ENCODE measurements at regions not wholly inside any gene's neighbourhood (a gene's known extent, or its start where the extent isn't known, plus 50 kb on each side); places are given as distances from the start of the nearest gene placed in this dataset.
"Not testable (repeated sequence)": the region's sequence is repeated elsewhere in the genome, so short reads cannot be mapped to it uniquely, and the experiment has no call there.

DNA sequence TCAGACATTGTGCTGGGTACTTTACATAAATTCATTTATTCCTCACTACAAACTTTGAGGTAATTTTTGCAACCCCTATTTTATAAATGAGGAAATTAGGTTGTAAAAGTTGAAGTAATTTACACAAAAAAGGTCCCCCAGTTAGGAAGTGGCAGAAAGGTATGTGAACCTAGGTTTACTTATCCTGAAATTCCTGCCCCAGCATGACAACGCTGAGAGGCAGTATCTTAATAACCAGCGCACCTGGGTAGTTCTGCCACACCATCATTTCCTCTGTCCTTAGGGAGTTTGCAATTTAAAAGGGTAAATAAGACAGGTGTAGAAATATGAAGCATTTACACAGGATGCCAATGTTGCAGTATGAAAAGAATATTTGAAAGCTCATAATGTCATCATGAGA lies 102.9 kb upstream of the NBPF8 start:
- not testable (repeated sequence) for H3F3A ChIP-seq (ENCODE audit: insufficient read depth, low read length); H3K9me3 ChIP-seq (ENCODE audit: low read length); H2AFZ ChIP-seq (ENCODE audit: low read length); H3K4me2 ChIP-seq (ENCODE audit: low read length); H3K9ac ChIP-seq (ENCODE audit: low read length); H3K27ac ChIP-seq (ENCODE audit: low read depth, low read length, poor library complexity, severe bottlenecking); H3K9me2 ChIP-seq (ENCODE audit: low read depth, low read length); H4K20me1 ChIP-seq (ENCODE audit: insufficient read depth, low read length); H3K36me3 ChIP-seq (ENCODE audit: insufficient read depth, low read length); H3K79me2 ChIP-seq (ENCODE audit: insufficient read depth, low read length); H3K4me1 ChIP-seq (ENCODE audit: insufficient read depth, low read length, severe bottlenecking); H3K4me3 ChIP-seq (ENCODE audit: low read depth, low read length, poor library complexity, severe bottlenecking); H3K27me3 ChIP-seq (ENCODE audit: insufficient read depth, low read length)

DNA sequence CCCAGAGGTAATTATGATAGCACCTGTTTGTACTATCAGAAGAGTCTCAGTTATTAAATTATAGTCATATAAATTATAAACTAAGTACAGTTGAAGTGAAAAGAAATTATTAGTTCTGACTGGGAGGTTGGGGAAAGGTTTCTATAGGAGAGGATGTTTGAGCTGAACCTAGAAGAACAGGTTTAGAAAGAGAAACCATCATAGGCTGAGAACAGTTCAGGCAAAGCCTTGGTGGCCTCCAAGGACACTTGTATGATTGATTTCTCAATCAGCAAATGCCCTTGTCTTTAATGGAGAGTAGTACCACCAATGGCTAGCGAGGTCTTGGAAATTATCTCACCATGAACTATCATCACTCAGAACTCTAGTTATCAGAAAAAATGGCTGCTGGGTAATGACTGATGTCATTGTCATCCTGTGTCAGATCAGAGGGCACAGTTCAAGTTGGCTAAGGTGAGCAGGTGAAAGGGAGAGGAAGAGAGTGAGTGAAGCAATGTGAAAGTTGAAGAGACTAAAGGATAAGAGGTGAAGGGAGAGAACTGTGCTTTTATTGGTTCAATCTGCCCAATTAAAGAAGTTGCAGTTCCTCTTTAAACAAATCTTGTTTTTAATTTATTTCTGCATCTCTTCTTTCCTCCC lies 105.8 kb upstream of the NBPF8 start:
- H3K9me2 ChIP-seq (ENCODE audit: low read depth, low read length); H3K27ac ChIP-seq (ENCODE audit: low read depth, low read length, poor library complexity, severe bottlenecking); H3K36me3 ChIP-seq (ENCODE audit: insufficient read depth, low read length); H3K9me3 ChIP-seq (ENCODE audit: low read length); H3F3A ChIP-seq (ENCODE audit: insufficient read depth, low read length); H3K27me3 ChIP-seq (ENCODE audit: insufficient read depth, low read length); H2AFZ ChIP-seq (ENCODE audit: low read length); H3K79me2 ChIP-seq (ENCODE audit: insufficient read depth, low read length); H3K4me3 ChIP-seq (ENCODE audit: low read depth, low read length, poor library complexity, severe bottlenecking); H4K20me1 ChIP-seq (ENCODE audit: insufficient read depth, low read length); H3K9ac ChIP-seq (ENCODE audit: low read length); H3K4me2 ChIP-seq (ENCODE audit: low read length); H3K4me1 ChIP-seq (ENCODE audit: insufficient read depth, low read length, severe bottlenecking): not testable (repeated sequence)

DNA sequence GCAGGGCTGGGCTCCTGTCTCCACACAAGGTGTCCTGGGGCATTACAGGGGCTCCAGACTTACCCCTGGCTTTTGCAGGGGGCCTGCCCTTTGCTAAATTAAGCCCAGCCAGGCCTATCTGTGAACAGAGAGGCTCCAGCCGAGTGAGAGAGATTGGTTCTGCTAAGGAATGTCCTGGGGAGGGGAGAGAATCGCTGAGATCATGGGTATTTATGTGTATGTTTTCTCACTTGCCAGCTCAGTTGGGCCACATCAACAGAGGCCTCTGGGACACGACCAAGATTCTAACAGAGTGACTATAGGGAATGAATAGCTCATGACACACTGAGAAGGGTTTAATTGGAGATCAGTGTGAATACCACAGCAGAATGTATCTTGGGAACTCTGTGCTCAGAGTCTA lies 109.8 kb upstream of the NBPF8 start:
- H3K27me3 ChIP-seq (ENCODE audit: insufficient read depth, low read length); H3K4me3 ChIP-seq (ENCODE audit: low read depth, low read length, poor library complexity, severe bottlenecking); H3K79me2 ChIP-seq (ENCODE audit: insufficient read depth, low read length); H3K36me3 ChIP-seq (ENCODE audit: insufficient read depth, low read length); H3F3A ChIP-seq (ENCODE audit: insufficient read depth, low read length); H3K27ac ChIP-seq (ENCODE audit: low read depth, low read length, poor library complexity, severe bottlenecking); H4K20me1 ChIP-seq (ENCODE audit: insufficient read depth, low read length); H2AFZ ChIP-seq (ENCODE audit: low read length); H3K9me3 ChIP-seq (ENCODE audit: low read length); H3K4me2 ChIP-seq (ENCODE audit: low read length); H3K4me1 ChIP-seq (ENCODE audit: insufficient read depth, low read length, severe bottlenecking); H3K9me2 ChIP-seq (ENCODE audit: low read depth, low read length); H3K9ac ChIP-seq (ENCODE audit: low read length): not testable (repeated sequence)

DNA sequence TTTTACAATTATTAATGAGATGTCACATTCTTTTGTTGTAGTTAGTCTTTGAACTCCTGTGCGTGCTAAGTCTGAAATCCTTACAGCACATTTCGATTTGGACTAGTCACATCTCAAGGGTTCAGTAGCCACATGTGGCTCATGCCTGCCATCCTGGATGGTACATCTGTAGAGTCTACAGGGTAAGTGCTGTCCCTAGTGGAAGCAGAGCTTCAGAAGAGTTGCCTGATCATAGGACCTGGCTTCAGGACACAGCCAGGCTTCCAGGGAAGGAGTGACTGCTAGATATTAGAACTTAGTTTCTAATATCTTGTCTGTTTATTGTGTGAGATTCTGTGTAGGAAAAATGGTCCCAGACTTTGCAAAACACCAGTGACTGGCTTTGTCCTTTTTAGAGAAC lies 110.5 kb upstream of the NBPF8 start:
- not testable (repeated sequence) for H3K27ac ChIP-seq (ENCODE audit: low read depth, low read length, poor library complexity, severe bottlenecking); H3K4me2 ChIP-seq (ENCODE audit: low read length); H3F3A ChIP-seq (ENCODE audit: insufficient read depth, low read length); H3K4me3 ChIP-seq (ENCODE audit: low read depth, low read length, poor library complexity, severe bottlenecking); H3K36me3 ChIP-seq (ENCODE audit: insufficient read depth, low read length); H4K20me1 ChIP-seq (ENCODE audit: insufficient read depth, low read length); H3K79me2 ChIP-seq (ENCODE audit: insufficient read depth, low read length); H3K27me3 ChIP-seq (ENCODE audit: insufficient read depth, low read length); H3K9me2 ChIP-seq (ENCODE audit: low read depth, low read length); H2AFZ ChIP-seq (ENCODE audit: low read length); H3K9me3 ChIP-seq (ENCODE audit: low read length); H3K9ac ChIP-seq (ENCODE audit: low read length); H3K4me1 ChIP-seq (ENCODE audit: insufficient read depth, low read length, severe bottlenecking)

DNA sequence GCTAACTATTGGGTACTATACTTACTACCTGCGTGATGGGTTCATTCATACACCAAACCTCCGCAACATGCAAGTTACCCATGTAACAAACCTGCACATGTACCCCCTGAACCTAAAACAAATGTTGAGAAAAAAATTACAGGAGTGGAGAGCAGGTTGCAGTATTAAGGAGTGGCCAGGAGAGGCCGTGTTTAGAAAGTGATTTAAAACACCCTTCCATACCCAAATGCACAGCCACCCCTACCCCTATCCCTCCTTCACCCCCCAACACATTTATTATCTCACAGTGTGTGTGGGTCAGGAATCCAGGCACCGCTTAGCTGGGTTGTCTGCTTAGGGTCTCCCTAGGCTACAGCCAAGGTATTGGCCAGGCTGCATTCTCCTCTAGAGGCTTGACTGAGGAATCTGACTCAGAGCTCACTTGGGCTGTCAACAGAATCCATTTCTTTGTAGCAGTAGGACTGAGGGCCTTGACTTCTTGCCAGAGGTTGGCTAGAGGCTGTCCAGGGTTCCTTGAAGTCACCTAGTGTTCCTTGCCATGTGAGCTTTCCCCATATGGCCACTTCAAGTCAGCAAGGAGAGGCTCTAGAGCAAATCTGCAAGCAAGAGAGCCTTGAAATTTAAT lies 115.3 kb upstream of the NBPF8 start:
- H3K4me1 ChIP-seq (ENCODE audit: insufficient read depth, low read length, severe bottlenecking); H3K36me3 ChIP-seq (ENCODE audit: insufficient read depth, low read length); H3K9me3 ChIP-seq (ENCODE audit: low read length); H4K20me1 ChIP-seq (ENCODE audit: insufficient read depth, low read length); H3K9ac ChIP-seq (ENCODE audit: low read length); H3K4me3 ChIP-seq (ENCODE audit: low read depth, low read length, poor library complexity, severe bottlenecking); H3K79me2 ChIP-seq (ENCODE audit: insufficient read depth, low read length); H3K27me3 ChIP-seq (ENCODE audit: insufficient read depth, low read length); H3F3A ChIP-seq (ENCODE audit: insufficient read depth, low read length); H2AFZ ChIP-seq (ENCODE audit: low read length); H3K27ac ChIP-seq (ENCODE audit: low read depth, low read length, poor library complexity, severe bottlenecking); H3K4me2 ChIP-seq (ENCODE audit: low read length); H3K9me2 ChIP-seq (ENCODE audit: low read depth, low read length): not testable (repeated sequence)

DNA sequence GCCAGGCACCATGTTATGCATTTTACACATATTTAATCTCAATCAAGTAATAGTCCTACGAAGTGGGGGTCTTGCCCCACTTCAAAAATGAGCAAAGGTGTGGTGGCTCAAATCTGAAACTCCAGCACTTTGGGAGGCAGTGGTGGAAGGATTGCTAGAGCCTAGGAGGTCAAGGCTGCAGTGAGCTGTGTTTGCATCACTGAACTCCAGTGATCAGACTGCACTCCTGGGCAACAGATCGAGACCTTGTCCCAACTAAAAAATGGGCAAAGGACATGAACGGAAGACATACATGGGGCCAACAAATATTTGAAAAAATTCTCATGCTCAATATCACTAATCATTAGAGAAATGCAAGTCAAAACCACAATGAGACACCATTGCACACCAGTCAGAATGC lies 116.3 kb upstream of the NBPF8 start:
- not testable (repeated sequence) for H3K9me3 ChIP-seq (ENCODE audit: low read length); H3K9ac ChIP-seq (ENCODE audit: low read length); H3K4me2 ChIP-seq (ENCODE audit: low read length); H3K27me3 ChIP-seq (ENCODE audit: insufficient read depth, low read length); H3K27ac ChIP-seq (ENCODE audit: low read depth, low read length, poor library complexity, severe bottlenecking); H2AFZ ChIP-seq (ENCODE audit: low read length); H3K36me3 ChIP-seq (ENCODE audit: insufficient read depth, low read length); H3F3A ChIP-seq (ENCODE audit: insufficient read depth, low read length); H4K20me1 ChIP-seq (ENCODE audit: insufficient read depth, low read length); H3K79me2 ChIP-seq (ENCODE audit: insufficient read depth, low read length); H3K4me1 ChIP-seq (ENCODE audit: insufficient read depth, low read length, severe bottlenecking); H3K4me3 ChIP-seq (ENCODE audit: low read depth, low read length, poor library complexity, severe bottlenecking); H3K9me2 ChIP-seq (ENCODE audit: low read depth, low read length)

DNA sequence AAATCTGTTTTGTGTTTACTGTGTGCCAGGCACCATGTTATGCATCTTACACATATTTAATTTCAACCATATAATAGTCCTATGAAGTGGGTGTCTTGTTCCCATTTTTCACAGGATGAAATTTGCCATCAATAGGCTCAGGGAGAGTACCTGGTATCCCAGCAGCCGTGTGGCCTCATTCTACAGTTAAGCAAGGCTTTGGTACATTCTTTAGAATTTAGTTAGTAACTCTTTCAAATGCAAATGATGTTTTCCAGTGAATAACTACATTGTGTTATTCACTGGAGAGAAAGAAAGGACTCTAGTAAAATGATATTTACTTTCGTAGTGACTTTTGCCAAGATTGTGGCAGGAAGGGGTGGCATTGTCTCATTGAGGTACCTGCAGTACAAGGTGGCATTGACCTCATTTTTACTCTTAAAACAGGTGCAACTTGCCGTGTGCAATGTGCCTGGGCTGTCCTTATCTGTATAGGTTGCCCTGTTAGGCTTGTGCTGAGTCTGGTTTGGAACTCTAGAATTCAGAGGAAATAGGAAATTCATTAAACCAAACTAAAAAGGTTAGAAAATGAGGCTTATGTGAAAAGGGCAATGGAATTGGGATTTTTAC lies 117.4 kb upstream of the NBPF8 start:
- H3K4me2 ChIP-seq (ENCODE audit: low read length); H3K4me3 ChIP-seq (ENCODE audit: low read depth, low read length, poor library complexity, severe bottlenecking); H3K9ac ChIP-seq (ENCODE audit: low read length); H3F3A ChIP-seq (ENCODE audit: insufficient read depth, low read length); H3K27ac ChIP-seq (ENCODE audit: low read depth, low read length, poor library complexity, severe bottlenecking); H3K27me3 ChIP-seq (ENCODE audit: insufficient read depth, low read length); H3K9me3 ChIP-seq (ENCODE audit: low read length); H3K79me2 ChIP-seq (ENCODE audit: insufficient read depth, low read length); H2AFZ ChIP-seq (ENCODE audit: low read length); H3K36me3 ChIP-seq (ENCODE audit: insufficient read depth, low read length); H3K9me2 ChIP-seq (ENCODE audit: low read depth, low read length); H3K4me1 ChIP-seq (ENCODE audit: insufficient read depth, low read length, severe bottlenecking); H4K20me1 ChIP-seq (ENCODE audit: insufficient read depth, low read length): not testable (repeated sequence)

Measured in OCI-LY1 (cell line).